B cell (primary cell): ENCODE measurements at regions not wholly inside any gene's neighbourhood (a gene's known extent, or its start where the extent isn't known, plus 50 kb on each side); places are given as distances from the start of the nearest gene placed in this dataset.

Experiments
- ATAC-seq: fragments of 200-7000 bp; cut with Tn5 transposase; one replicate; pipeline ENCODE4 v1.10.0; 2021; ENCODE audit warnings: low read depth, mild to moderate bottlenecking, moderate number of reproducible peaks, moderate library complexity
- CTCF ChIA-PET: fragments of 350-600 bp; sonication (Branson Sonifier 250); formaldehyde crosslinking; loops from one replicate; lab custom pipeline; 2021; ENCODE audit warnings: antibody characterized with exemption, inconsistent platforms; lab: Charles Lee
- POLR2A ChIA-PET: fragments of 350-600 bp; sonication (Branson Sonifier 250); formaldehyde crosslinking; loops from one replicate; lab custom pipeline; 2021; ENCODE audit warnings: antibody characterized with exemption; lab: Charles Lee
- DNase-seq: peaks from one replicate; pipeline ENCODE4 v3.0.0; 2013
- H2AFZ ChIP-seq: 2 replicates; pipeline ENCODE4 v1.6.1; 2012; ENCODE audit warnings: mild to moderate bottlenecking, low read depth, low read length; ENCODE audit not compliant: insufficient read depth, poor library complexity, severe bottlenecking
- H3K27ac ChIP-seq, 2 donors: 1 replicate in 1 of 2; 2 replicates in 1 of 2; pipeline ENCODE4 v1.5.1; 2012 to 2013; ENCODE audit warnings: low read length in 2 of 2, mild to moderate bottlenecking in 2 of 2, moderate library complexity in 1 of 2
- H3K27me3 ChIP-seq, 4 experiments: fragments of 200-600 bp in 1 of 4; sonication (generic) in 1 of 4; replicated peaks in 1 of 4; 1 replicate in 2 of 4; 2 replicates in 2 of 4; pipeline versions ENCODE4 v1.6.1 to v1.7.0; 2013 to 2016; ENCODE audit warnings: low read length in 3 of 4, mild to moderate bottlenecking in 2 of 4, mixed read lengths in 1 of 4, moderate library complexity in 1 of 4; ENCODE audit not compliant: insufficient read depth in 4 of 4, control insufficient read depth in 3 of 4; ENCODE audit errors: control extremely low read depth in 1 of 4
- H3K36me3 ChIP-seq, 2 experiments: replicated peaks in 1 of 2; 1 replicate in 1 of 2; 2 replicates in 1 of 2; pipeline versions ENCODE4 v1.6.1 to v1.7.1; 2013; ENCODE audit warnings: low read length in 1 of 2; ENCODE audit not compliant: insufficient read depth in 2 of 2, control insufficient read depth in 1 of 2; ENCODE audit errors: control extremely low read depth in 1 of 2, extremely low read depth in 1 of 2
- H3K4me1 ChIP-seq, 2 donors: fragments of 200-600 bp in 1 of 2; sonication (generic) in 1 of 2; 1 replicate in 1 of 2; 2 replicates in 1 of 2; pipeline versions ENCODE4 v1.5.1 to v1.6.1; 2013 to 2017; ENCODE audit warnings: low read length in 2 of 2; ENCODE audit not compliant: control insufficient read depth in 2 of 2, insufficient read depth in 2 of 2
- H3K4me2 ChIP-seq: replicated peaks from 2 replicates; pipeline ENCODE3; 2012; ENCODE audit warnings: mild to moderate bottlenecking, low read depth, low read length; ENCODE audit not compliant: poor library complexity, severe bottlenecking
- H3K4me3 ChIP-seq, 5 experiments: fragments of 200-600 bp in 1 of 5; sonication (generic) in 1 of 5; 1 replicate in 3 of 5; 2 replicates in 2 of 5; pipeline versions ENCODE4 v1.5.1 to v1.7.0; 2011 to 2016; ENCODE audit warnings: low read length in 4 of 5, mild to moderate bottlenecking in 4 of 5, low read depth in 2 of 5, control low read depth in 1 of 5, moderate library complexity in 1 of 5; ENCODE audit not compliant: insufficient read depth in 1 of 5; ENCODE audit errors: control extremely low read depth in 1 of 5, extremely low read depth in 1 of 5
- H3K79me2 ChIP-seq: fragments of 200-600 bp; sonication (generic); one replicate; pipeline ENCODE4 v1.6.0; 2016; ENCODE audit warnings: low read length; ENCODE audit not compliant: control insufficient read depth, insufficient read depth
- H3K9ac ChIP-seq: fragments of 200-600 bp; sonication (generic); 2 replicates; pipeline ENCODE4 v1.6.1; 2017; ENCODE audit warnings: mild to moderate bottlenecking, low read length, moderate library complexity
- H3K9me3 ChIP-seq, 3 donors: one replicate each; pipeline versions ENCODE4 v1.6.1 to v1.7.1; 2013; ENCODE audit warnings: low read length in 2 of 3; ENCODE audit not compliant: control insufficient read depth in 2 of 3, insufficient read depth in 1 of 3; ENCODE audit errors: control extremely low read depth in 1 of 3
- H4K20me1 ChIP-seq: 2 replicates; pipeline ENCODE4 v1.6.0; 2012; ENCODE audit warnings: mild to moderate bottlenecking, low read length; ENCODE audit not compliant: insufficient read depth, control insufficient read depth, poor library complexity, severe bottlenecking
- H3K27ac Mint-ChIP-seq: one replicate; pipeline ENCODE4 v1.8.0; 2021; ENCODE audit warnings: mixed read lengths
- H3K27me3 Mint-ChIP-seq: one replicate; pipeline ENCODE4 v1.8.0; 2021; ENCODE audit warnings: mixed read lengths
- H3K4me1 Mint-ChIP-seq: one replicate; pipeline ENCODE4 v1.8.0; 2021; ENCODE audit warnings: mixed read lengths
- H3K4me3 Mint-ChIP-seq: one replicate; pipeline ENCODE4 v1.8.0; 2021; ENCODE audit warnings: mixed read lengths
- H3K9me3 Mint-ChIP-seq: one replicate; pipeline ENCODE4 v1.8.0; 2022; ENCODE audit warnings: mixed read lengths; ENCODE audit not compliant: insufficient read depth
- CTCF ChIP-seq: fragments of 200-600 bp; IDR thresholded peaks from one replicate; pipeline ENCODE4 v1.8.0; 2022; ENCODE audit warnings: antibody characterized with exemption, mild to moderate bottlenecking
- EZH2 ChIP-seq: IDR thresholded peaks from 2 replicates; pipeline ENCODE4 v1.6.1; 2012; ENCODE audit warnings: borderline replicate concordance, low read depth, mild to moderate bottlenecking, moderate library complexity, low read length; ENCODE audit not compliant: insufficient read depth, poor library complexity, severe bottlenecking
- WGBS: methylation state at CpG from one replicate; pipeline ENCODE4 v1.1.5; 2013; ENCODE audit warnings: missing lambda C conversion rate; ENCODE audit not compliant: insufficient coverage; 5-methylcytosine and 5-hydroxymethylcytosine counted together
- intact Hi-C: fragments of 100-400 bp; cut with micrococcal nuclease; formaldehyde crosslinking; loops from one replicate; pipeline ENCODE4 v1.10.0; 2022

GRCh38 chr12:13411287-13411686 lies 214.8 kb downstream of the EMP1 start:
- no CpG with 5 or more reads among the region's 2 CpGs for WGBS
- intact Hi-C loops: no loop called here
- DNase-seq: no peak
- Histone ChIP-seq H3K9ac (no peak overlapping the region), H3K27me3 (no peaks in the 10 kb centered on the region), H3K4me1 (no peaks in the 10 kb centered on the region), H3K4me3 (no peak overlapping the region), H4K20me1 (no peaks in the 10 kb centered on the region), H3K9me3 (peaks cover 0 to 15% (median 3%) of the 10 kb centered on the region in 3 donors), H2AFZ (no peak overlapping the region), H3K27ac (no peak overlapping the region), H3K4me2 (no peak overlapping the region), H3K79me2 (no peaks in the 10 kb centered on the region), H3K36me3 (no peaks in the 10 kb centered on the region)
- no peaks in the 10 kb centered on the region for H3K4me1 Mint-ChIP-seq
- peaks cover 4% of the 10 kb centered on the region for H3K27me3 Mint-ChIP-seq
- H3K27ac Mint-ChIP-seq: no peak overlapping the region
- no peak for ATAC-seq
- TF ChIP-seq EZH2 (no peak), CTCF (no peak)
- H3K4me3 Mint-ChIP-seq: no peak overlapping the region
- ChIA-PET CTCF (no interaction called here), POLR2A (no interaction called here)
- H3K9me3 Mint-ChIP-seq: peaks cover 10% of the 10 kb centered on the region

- no peak overlapping the region for H3K27ac Mint-ChIP-seq
- no peaks in the 10 kb centered on the region for H4K20me1 ChIP-seq
- DNase-seq: no peak
- H3K27me3 ChIP-seq: no peaks in the 10 kb centered on the region
- no peaks in the 10 kb centered on the region for H3K4me1 Mint-ChIP-seq
- no peak for ATAC-seq
- TF ChIP-seq EZH2 (no peak), CTCF (no peak)
- H3K4me2 ChIP-seq: no peak overlapping the region
- intact Hi-C loops: no loop called here
- H3K27ac ChIP-seq: no peak overlapping the region
- no peaks in the 10 kb centered on the region for H3K4me1 ChIP-seq
- POLR2A ChIA-PET: no interaction called here
- peaks cover 0 to 11% (median 3%) of the 10 kb centered on the region in 3 donors for H3K9me3 ChIP-seq
- no peak overlapping the region for H3K9ac ChIP-seq
- peaks cover 7% of the 10 kb centered on the region for H3K9me3 Mint-ChIP-seq
- WGBS: 90% methylated on average over 3 of the region's 5 CpGs
- no peak overlapping the region for H2AFZ ChIP-seq
- H3K27me3 Mint-ChIP-seq: peaks cover 7% of the 10 kb centered on the region
- H3K4me3 ChIP-seq: no peak overlapping the region
- H3K36me3 ChIP-seq: no peaks in the 10 kb centered on the region
- no peak overlapping the region for H3K4me3 Mint-ChIP-seq
- CTCF ChIA-PET: no interaction called here
- no peaks in the 10 kb centered on the region for H3K79me2 ChIP-seq
These were observed 209.6 kb downstream of the EMP1 start for GRCh38 chr12:13405961-13406703.
